Right ventricle myocardium inferior (tissue), 1 donor: ENCODE measurements at regions not wholly inside any gene's neighbourhood (a gene's known extent, or its start where the extent isn't known, plus 50 kb on each side); places are given as distances from the start of the nearest gene placed in this dataset.
A peak's percentile ranks its signal among the peaks of the same experiment; 100 is the strongest.
"Not testable (repeated sequence)": the region's sequence is repeated elsewhere in the genome, so short reads cannot be mapped to it uniquely, and the experiment has no call there.

Experiments used
- ATAC-seq: fragments of 200-7000 bp; cut with Tn5 transposase; one replicate; pipeline ENCODE4 v1.9.1; 2020; ENCODE audit warnings: mild to moderate bottlenecking, moderate library complexity
- DNase-seq: peaks from one replicate; pipeline ENCODE4 v3.0.0; 2021; ENCODE audit errors: missing footprints
- intact Hi-C: fragments of 100-400 bp; cut with DNase I; formaldehyde crosslinking; loops from one replicate; pipeline ENCODE4 v1.11.0; 2022
- donor health status: DM: no; HTN: yes; CAD: no; lungs with severe emphysema.

DNA sequence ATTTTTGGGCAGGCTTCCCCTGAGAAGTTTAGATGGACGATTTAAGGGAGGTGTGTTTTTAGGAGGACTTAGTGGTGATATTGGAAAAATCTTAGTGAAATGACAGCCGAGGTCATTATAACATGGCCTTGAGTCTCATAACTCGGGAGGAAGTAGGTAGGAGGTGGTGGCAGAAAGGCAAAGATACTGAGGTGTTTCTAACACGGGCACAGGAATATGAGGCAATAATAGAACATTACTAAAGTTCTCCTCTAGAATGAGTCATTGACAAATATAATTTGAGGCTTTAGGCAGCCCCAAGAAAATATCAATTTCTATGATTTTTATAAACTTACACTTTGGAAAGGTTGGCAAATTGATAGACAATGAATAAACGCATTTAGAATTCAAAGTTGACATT lies 146.1 kb upstream of the ZEB2 start:
- intact Hi-C loops, result no loop called here
- ATAC-seq (no peak), DNase-seq (no peak)

DNA sequence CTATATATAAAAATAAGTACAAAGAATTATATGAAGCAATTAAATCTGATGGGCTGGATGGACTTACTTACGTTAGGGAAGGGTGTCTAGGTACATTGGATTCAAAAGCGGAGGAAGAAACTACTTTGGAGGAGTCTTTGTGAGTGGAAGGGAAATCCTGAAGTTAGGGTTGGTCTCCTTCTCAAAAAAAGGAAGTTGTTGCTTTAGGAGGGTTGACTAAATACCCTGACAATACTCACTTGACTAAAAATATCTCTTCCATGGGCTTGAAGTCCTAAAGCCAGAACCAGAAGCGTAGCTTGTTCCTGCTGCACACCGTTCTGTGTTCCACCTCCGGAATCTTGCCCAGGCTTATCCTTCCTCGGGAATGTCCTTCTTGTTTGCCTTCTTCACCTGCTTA lies 143.3 kb upstream of the ZEB2 start:
- DNase-seq (no peak), ATAC-seq (peak; percentile 35)
- intact Hi-C loops, result no loop called here

DNA sequence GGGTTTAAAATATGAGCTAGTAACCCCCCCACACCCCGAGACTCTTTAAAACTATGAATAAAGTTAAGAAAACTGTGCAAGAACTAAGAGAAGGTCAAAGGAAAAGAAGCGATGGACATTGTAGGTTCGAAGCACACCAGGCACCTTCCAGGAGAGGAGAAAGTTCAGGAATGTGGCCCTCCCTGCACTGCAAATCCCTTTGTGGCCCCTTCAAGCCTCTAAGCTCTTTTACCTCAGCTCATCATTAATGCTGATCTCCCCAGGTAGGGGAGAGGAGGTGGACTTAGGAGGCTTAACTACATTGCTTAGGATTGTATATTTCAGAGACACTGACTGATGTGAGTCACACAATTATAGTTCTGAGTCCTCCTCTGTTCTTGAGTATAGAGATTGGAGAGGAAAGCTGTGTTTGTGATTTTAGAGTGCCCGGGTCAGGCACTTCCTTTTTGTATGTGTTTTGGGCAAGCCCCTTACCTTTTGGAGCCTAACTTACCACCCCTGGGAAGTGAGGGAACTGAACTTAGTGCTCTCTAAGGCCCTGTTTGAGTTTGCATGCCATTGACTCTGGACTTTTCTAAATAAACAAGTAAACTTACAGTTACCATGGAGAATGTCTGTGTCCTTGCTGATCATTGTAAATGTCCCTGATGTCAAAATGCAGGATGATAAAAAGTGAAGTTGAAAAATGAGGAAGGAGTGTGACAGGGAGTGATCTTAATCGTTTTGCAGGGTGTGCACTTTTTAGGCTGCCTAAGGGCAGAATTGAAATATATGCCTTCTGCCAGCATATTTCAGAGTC lies 140.8 kb upstream of the ZEB2 start:
- DNase-seq (no peak), ATAC-seq (peak; percentile 75)
- intact Hi-C loops, result no loop called here

GRCh38 chr2:144659731-144660275 lies 139.9 kb upstream of the ZEB2 start:
- ATAC-seq (peak; percentile 26), DNase-seq (no peak)
- intact Hi-C loops, result no loop called here

- DNase-seq, result no peak
- intact Hi-C loops, result no loop called here
- no peak for ATAC-seq
Observed at GRCh38 chr2:144654523-144654922, 134.6 kb upstream of the ZEB2 start.

GRCh38 chr2:144650907-144651306 lies 131.0 kb upstream of the ZEB2 start:
- ATAC-seq (no peak), DNase-seq (no peak)
- intact Hi-C loops, result no loop called here

GRCh38 chr2:144648837-144649465 lies 129.0 kb upstream of the ZEB2 start:
- ATAC-seq (no peak), DNase-seq (no peak)
- intact Hi-C loops, result no loop called here

DNA sequence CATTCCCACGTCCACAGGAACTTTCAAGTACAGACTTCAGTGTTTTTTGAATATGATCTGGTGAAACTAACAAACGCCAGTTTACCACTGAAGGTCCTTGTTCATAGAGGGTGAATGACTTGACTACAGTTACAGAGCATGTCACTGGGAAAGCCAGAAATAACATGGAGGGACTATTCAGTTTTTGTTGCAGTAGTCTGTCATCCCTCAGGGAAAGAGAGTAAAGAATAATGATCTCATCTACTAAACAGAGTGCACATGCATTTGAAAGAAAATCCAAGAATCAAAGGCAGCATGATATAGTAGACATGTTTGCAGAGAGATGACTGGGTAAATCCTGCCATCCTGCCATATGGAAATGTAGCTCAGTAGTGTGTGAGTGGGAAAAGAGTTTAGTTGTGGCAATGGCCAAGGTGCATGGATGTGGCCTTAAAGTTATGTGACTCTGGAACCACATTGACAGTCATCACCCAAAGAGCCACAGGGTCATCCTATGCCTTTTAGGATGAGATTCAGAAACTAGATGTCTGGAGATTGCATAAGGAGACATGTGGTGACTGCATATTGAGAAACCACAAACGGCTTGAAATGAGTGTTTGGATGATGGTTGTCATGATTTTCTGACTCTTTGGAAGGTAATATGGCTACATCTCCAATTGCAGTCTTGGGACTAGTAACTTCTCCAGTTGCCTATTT lies 125.3 kb upstream of the ZEB2 start:
- intact Hi-C loops, result no loop called here
- DNase-seq (no peak), ATAC-seq (no peak)

GRCh38 chr2:144644549-144644948 lies 124.6 kb upstream of the ZEB2 start:
- ATAC-seq, result no peak
- intact Hi-C loops, result no loop called here

GRCh38 chr2:144643537-144644336 lies 123.8 kb upstream of the ZEB2 start:
- intact Hi-C loops, result no loop called here
- DNase-seq, result no peak
- ATAC-seq, result no peak

More at GRCh38 chr2:144644549-144644948, 124.6 kb upstream of the ZEB2 start:
- DNase-seq, result no peak

DNA sequence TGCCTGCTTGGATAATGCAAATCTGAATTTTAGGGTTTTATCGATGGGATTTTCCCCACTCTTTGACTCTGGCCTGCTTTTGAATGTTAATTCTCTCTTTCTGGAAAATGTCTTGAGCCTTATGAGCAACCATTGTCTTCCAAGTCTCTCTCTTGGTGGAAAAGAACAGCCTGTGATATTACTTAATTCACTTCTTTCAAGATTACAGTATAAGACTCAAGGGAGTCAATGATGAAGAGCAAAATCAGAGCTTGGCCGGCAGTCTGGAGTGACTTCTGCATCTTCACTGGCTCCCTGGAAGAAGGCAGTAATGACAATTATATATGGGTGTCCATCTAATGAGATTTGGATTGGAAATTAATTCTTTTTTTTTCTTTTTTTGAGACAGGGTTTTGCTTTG lies 122.9 kb upstream of the ZEB2 start:
- ATAC-seq (peak; percentile 76), DNase-seq (no peak)
- intact Hi-C loops, result no loop called here

DNA sequence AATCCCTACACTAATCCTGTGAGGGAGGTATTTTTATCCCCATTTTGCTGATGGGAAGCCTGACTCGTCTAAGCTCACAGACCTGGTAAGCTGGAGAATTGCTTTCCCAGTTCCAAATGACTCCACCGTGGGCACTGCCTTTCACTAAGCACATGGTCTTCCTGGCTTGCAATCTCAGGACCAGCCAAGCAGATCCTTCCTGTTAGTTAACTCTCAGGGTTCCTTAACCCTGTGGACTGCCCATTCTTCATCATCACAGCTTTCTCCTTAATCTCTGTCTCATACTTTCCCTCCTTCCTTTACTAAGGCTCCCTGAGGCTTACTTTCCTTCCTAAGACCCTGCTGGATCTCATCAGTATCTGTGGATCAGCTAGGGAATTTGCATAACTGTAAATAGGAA lies 122.2 kb upstream of the ZEB2 start:
- DNase-seq (no peak), ATAC-seq (no peak)
- intact Hi-C loops, result no loop called here

DNA sequence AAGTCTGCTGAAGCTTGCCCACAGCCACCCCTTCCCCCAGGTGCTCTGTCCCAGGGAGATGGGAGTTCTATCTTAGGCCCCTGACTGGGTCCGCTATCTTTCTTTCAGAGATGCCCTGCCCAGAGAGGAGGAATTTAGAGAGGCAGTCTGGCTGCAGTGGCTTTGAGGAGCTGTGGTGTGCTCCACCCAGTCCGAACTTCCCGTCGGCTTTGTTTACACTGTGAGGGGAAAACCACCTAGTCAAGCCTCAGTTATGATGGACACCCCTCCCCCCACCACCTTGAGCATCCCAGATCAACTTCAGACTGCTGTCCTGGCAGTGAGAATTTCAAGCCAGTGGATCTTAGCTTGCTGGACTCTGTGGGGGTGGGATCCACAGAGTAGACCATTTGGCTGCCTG lies 118.3 kb upstream of the ZEB2 start:
- ATAC-seq, intact Hi-C loops, DNase-seq: not testable (repeated sequence)

- intact Hi-C loops, DNase-seq, ATAC-seq: not testable (repeated sequence)
Observed at GRCh38 chr2:144636860-144637259, 116.9 kb upstream of the ZEB2 start.

DNA sequence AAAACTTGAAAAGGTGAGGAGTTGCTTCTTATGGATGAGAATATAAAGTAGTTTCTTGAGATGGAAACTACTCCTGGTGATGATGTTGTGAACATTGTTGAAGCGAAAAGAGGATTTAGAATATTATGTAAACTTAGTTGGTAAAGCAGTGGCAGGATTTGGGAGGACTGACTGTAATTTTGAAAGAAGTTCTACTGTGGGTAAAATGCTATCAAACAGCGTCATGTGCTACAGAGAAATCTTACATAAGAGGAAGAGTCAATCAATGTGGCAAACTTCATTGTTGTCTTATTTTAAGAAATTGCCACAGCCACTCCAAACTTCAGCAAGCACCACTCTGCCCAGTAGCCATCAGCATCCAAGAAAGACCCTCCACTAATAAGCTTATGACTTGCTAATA lies 112.9 kb upstream of the ZEB2 start:
- intact Hi-C loops, result no loop called here
- DNase-seq (no peak), ATAC-seq (no peak)

- intact Hi-C loops, result no loop called here
- DNase-seq, result no peak
- no peak for ATAC-seq
Observed at GRCh38 chr2:144631636-144632035, 111.7 kb upstream of the ZEB2 start.

GRCh38 chr2:144630459-144631215 lies 110.7 kb upstream of the ZEB2 start:
- intact Hi-C loops, result no loop called here
- no peak for DNase-seq
- ATAC-seq, result no peak

GRCh38 chr2:144629935-144630334 lies 110.0 kb upstream of the ZEB2 start:
- DNase-seq, result no peak
- intact Hi-C loops, result no loop called here
- ATAC-seq, result peak; percentile 42
